ENCODE measurements at regions not wholly inside any gene's neighbourhood (a gene's known extent, or its start where the extent isn't known, plus 50 kb on each side); places are given as distances from the start of the nearest gene placed in this dataset.

- TF ChIP-seq, protein P1, sequence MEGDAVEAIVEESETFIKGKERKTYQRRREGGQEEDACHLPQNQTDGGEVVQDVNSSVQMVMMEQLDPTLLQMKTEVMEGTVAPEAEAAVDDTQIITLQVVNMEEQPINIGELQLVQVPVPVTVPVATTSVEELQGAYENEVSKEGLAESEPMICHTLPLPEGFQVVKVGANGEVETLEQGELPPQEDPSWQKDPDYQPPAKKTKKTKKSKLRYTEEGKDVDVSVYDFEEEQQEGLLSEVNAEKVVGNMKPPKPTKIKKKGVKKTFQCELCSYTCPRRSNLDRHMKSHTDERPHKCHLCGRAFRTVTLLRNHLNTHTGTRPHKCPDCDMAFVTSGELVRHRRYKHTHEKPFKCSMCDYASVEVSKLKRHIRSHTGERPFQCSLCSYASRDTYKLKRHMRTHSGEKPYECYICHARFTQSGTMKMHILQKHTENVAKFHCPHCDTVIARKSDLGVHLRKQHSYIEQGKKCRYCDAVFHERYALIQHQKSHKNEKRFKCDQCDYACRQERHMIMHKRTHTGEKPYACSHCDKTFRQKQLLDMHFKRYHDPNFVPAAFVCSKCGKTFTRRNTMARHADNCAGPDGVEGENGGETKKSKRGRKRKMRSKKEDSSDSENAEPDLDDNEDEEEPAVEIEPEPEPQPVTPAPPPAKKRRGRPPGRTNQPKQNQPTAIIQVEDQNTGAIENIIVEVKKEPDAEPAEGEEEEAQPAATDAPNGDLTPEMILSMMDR (IDR thresholded peaks at IDR 0.05): no peak
- TF ChIP-seq POLR2A (IDR thresholded peaks at IDR 0.05) (no peak), EP300 (IDR thresholded peaks at IDR 0.05) (no peak), POLR2AphosphoS5 (IDR thresholded peaks at IDR 0.05) (no peak)
Measured at GRCh38 chr1:38352869-38353268, 306.3 kb upstream of the POU3F1 start.
